HG02938 (cell line): ENCODE measurements at regions not wholly inside any gene's neighbourhood (a gene's known extent, or its start where the extent isn't known, plus 50 kb on each side); places are given as distances from the start of the nearest gene placed in this dataset.

Experiments
- ATAC-seq: cut with Tn5 transposase; IDR thresholded peaks from one replicate; pipeline ENCODE4 v1.9.1; 2021; ENCODE audit warnings: mild to moderate bottlenecking, moderate library complexity; ENCODE audit not compliant: unreplicated experiment

GRCh38 chr2:129882476-129882875 lies 97.0 kb upstream of the RAB6C start:
- no peak for ATAC-seq

GRCh38 chr2:129883121-129883520 lies 96.3 kb upstream of the RAB6C start:
- no peak for ATAC-seq

GRCh38 chr2:129884221-129884786 lies 95.2 kb upstream of the RAB6C start:
- no peak for ATAC-seq

- ATAC-seq = no peak
Observed at GRCh38 chr2:129885735-129886134, 93.7 kb upstream of the RAB6C start.

GRCh38 chr2:129887688-129888266 lies 91.7 kb upstream of the RAB6C start:
- ATAC-seq = no peak

- no peak for ATAC-seq
Observed at GRCh38 chr2:129888461-129888860, 91.0 kb upstream of the RAB6C start.

GRCh38 chr2:129888896-129889295 lies 90.6 kb upstream of the RAB6C start:
- no peak for ATAC-seq

- ATAC-seq = no peak
Observed at GRCh38 chr2:129891341-129892320, 87.8 kb upstream of the RAB6C start.

GRCh38 chr2:129892360-129892759 lies 87.1 kb upstream of the RAB6C start:
- ATAC-seq = no peak

- no peak for ATAC-seq
Observed at GRCh38 chr2:129892773-129893172, 86.7 kb upstream of the RAB6C start.

GRCh38 chr2:129893244-129893643 lies 86.2 kb upstream of the RAB6C start:
- ATAC-seq = no peak

GRCh38 chr2:129894616-129895015 lies 84.8 kb upstream of the RAB6C start:
- no peak for ATAC-seq

GRCh38 chr2:129895061-129895460 lies 84.4 kb upstream of the RAB6C start:
- ATAC-seq = no peak

- no peak for ATAC-seq
Observed at GRCh38 chr2:129895526-129896082, 83.9 kb upstream of the RAB6C start.

- ATAC-seq = no peak
Observed at GRCh38 chr2:129896226-129897100, 83.0 kb upstream of the RAB6C start.

GRCh38 chr2:129901754-129902415 lies 77.6 kb upstream of the RAB6C start:
- ATAC-seq = no peak

- ATAC-seq = no peak
Observed at GRCh38 chr2:129902731-129903585, 76.5 kb upstream of the RAB6C start.

GRCh38 chr2:129903586-129904425 lies 75.7 kb upstream of the RAB6C start:
- no peak for ATAC-seq
